Common myeloid progenitor, CD34-positive (primary cell): ENCODE measurements at regions not wholly inside any gene's neighbourhood (a gene's known extent, or its start where the extent isn't known, plus 50 kb on each side); places are given as distances from the start of the nearest gene placed in this dataset.

Experiments used
- CTCF ChIA-PET: fragments of 350-600 bp; sonication (Branson Sonifier 250); formaldehyde crosslinking; loops from one replicate; lab custom pipeline; 2021; ENCODE audit warnings: antibody characterized with exemption; lab: Charles Lee
- POLR2A ChIA-PET: fragments of 350-600 bp; sonication (Branson Sonifier 250); formaldehyde crosslinking; loops from one replicate; lab custom pipeline; 2021; ENCODE audit warnings: antibody characterized with exemption; lab: Charles Lee
- DNase-seq, 3 donors: peaks; one replicate each; pipeline versions ENCODE4 v3.0.0 to v3.0.0-alpha.2; 2013
- H3K27ac ChIP-seq, 2 experiments: 1 replicate in 1 of 2; 2 replicates in 1 of 2; pipeline ENCODE4 v1.7.0; 2013; ENCODE audit warnings: inconsistent platforms in 2 of 2, low read length in 2 of 2, mild to moderate bottlenecking in 2 of 2, low read depth in 1 of 2, moderate library complexity in 1 of 2; ENCODE audit not compliant: severe bottlenecking in 2 of 2, insufficient read depth in 1 of 2, poor library complexity in 1 of 2
- H3K27me3 ChIP-seq, 5 experiments: replicated peaks in 2 of 5; 1 replicate in 3 of 5; 2 replicates in 2 of 5; pipeline versions ENCODE4 v1.6.1 to v1.7.0; 2013; ENCODE audit warnings: low read length in 4 of 5, mild to moderate bottlenecking in 2 of 5, moderate library complexity in 2 of 5, inconsistent platforms in 1 of 5; ENCODE audit not compliant: insufficient read depth in 5 of 5, control insufficient read depth in 4 of 5
- H3K36me3 ChIP-seq, 4 experiments: 1 replicate in 2 of 4; 2 replicates in 2 of 4; pipeline versions ENCODE4 v1.6.1 to v1.7.0; 2013; ENCODE audit warnings: low read length in 3 of 4, control low read depth in 1 of 4, mild to moderate bottlenecking in 1 of 4; ENCODE audit not compliant: control insufficient read depth in 4 of 4, insufficient read depth in 4 of 4
- H3K4me1 ChIP-seq, 4 experiments: 1 replicate in 3 of 4; 2 replicates in 1 of 4; pipeline versions ENCODE4 v1.6.1 to v1.7.1; 2013; ENCODE audit warnings: low read length in 3 of 4, mild to moderate bottlenecking in 3 of 4, control low read depth in 1 of 4, inconsistent platforms in 1 of 4, moderate library complexity in 1 of 4; ENCODE audit not compliant: control insufficient read depth in 4 of 4, insufficient read depth in 4 of 4; ENCODE audit errors: control extremely low read depth in 1 of 4
- H3K4me3 ChIP-seq, 7 experiments: 1 replicate in 4 of 7; 2 replicates in 3 of 7; pipeline versions ENCODE4 v1.5.1 to v1.7.0; 2013; ENCODE audit warnings: mild to moderate bottlenecking in 7 of 7, low read length in 6 of 7, moderate library complexity in 6 of 7, inconsistent platforms in 2 of 7, low read depth in 2 of 7, control low read depth in 1 of 7; ENCODE audit not compliant: insufficient read depth in 4 of 7, control insufficient read depth in 1 of 7; ENCODE audit errors: extremely low read depth in 1 of 7
- H3K9me3 ChIP-seq, 5 experiments: 1 replicate in 4 of 5; 2 replicates in 1 of 5; pipeline versions ENCODE4 v1.6.1 to v1.7.1; 2013; ENCODE audit warnings: low read length in 4 of 5, mild to moderate bottlenecking in 2 of 5, inconsistent platforms in 1 of 5, low read depth in 1 of 5, moderate library complexity in 1 of 5; ENCODE audit not compliant: control insufficient read depth in 4 of 5, insufficient read depth in 2 of 5; ENCODE audit errors: control extremely low read depth in 1 of 5
- WGBS: methylation state at CpG from one replicate; pipeline ENCODE4 v1.1.5; 2013; ENCODE audit not compliant: insufficient coverage; 5-methylcytosine and 5-hydroxymethylcytosine counted together

DNA sequence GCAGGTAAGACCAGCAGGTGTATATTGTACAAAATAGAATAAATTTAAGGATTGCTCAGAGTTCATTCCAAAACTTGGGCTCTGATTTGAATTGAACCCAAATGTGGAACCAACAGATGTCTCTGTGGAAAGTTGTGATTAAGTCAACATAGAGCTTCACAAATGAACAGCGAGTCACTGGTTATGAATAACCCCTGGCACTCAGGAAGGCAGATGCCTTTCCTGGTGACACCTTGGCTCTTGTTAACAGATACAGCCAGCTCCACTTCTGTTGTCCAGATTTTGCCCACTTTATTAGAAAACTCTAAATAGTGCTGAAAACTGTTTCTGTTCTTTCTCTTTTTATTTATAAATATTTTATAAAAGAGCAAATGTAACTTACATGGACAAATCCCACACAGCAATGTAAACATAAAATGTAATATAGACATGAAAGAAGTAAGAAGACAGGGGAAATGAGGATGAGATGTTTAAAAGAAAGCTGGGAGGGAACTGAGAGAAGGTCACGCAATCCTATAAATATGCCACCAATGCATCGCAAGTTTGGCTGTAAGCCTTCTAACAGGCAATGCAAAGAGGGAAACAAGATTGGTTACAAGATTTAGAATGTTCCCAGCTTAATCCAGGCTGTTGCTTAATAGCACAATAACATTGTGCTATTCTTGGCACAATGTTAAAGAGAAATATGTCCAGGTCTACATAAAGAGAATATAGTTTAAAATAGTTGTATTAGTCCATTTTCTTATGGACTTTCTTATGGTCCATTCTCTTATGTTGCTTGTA is 495.5 kb downstream of the TAFA4 start:
- Histone ChIP-seq H3K27ac (no peak overlapping the region), H3K36me3 (no peaks in the 10 kb centered on the region), H3K4me3 (no peak overlapping the region), H3K27me3 (no peaks in the 10 kb centered on the region), H3K9me3 (no peaks in the 10 kb centered on the region), H3K4me1 (no peaks in the 10 kb centered on the region)
- no peak for DNase-seq
- POLR2A ChIA-PET = no interaction called here
- CTCF ChIA-PET = interaction anchor here (0.6 kb wide), 1 partner anchor 859 kb away, joined by 4 read pairs; no protein-coding TSS in a partner anchor
- 100% methylated on average over 3 of the region's 3 CpGs for WGBS

DNA sequence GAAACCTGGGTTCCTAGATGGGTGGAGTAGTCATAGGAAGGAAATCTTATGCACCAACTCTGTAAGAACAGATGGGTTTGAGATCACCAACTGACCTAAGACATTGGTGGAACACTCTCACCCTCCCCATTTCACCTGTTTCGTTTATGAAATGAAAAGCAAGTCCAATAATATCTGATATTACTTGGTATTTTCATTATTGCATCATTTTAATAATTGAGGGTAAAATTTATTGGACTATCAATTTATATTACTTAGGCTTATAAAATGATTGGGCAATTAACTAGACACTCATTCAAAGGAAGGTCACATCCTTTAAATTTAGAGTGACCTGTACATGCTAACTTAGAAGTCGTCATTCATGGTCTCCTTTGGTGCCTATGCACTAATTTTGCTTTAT is 503.9 kb downstream of the TAFA4 start:
- 60% methylated on average over 1 of the region's 2 CpGs for WGBS
- CTCF ChIA-PET = no interaction called here

DNA sequence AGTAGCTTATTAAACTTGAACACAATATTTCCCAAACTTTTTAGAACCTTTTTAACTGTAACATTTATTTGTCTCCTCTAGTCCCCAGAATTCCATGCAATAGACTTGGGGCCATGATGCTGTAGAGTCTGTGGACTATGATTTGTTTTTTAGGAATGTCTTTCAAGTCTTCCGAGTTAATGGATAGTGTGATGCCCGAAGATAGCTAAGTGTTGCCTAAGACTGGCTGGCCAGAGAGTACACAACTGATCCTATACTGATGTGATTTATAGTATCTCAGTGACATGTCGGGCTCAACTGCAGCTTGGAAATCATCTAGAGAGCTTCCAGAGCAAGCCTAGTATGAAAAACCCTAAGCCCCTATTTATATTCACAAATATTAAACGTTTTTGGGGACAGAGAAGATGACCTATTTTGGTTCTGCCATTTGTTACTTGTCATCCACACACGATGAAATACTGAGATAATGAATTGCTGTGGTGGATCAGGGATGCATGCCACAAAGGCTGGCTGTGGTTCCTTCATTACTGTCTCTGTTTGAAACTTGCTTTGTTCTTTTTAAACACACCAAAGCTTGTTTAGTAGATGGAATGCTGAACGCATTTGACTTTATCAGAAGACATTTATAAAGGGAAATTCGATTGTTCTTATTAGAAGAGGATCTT is 507.4 kb downstream of the TAFA4 start:
- no peak overlapping the region for H3K4me3 ChIP-seq
- DNase-seq = no peak

More for the DNA sequence above, 503.9 kb downstream of the TAFA4 start:
- POLR2A ChIA-PET = no interaction called here
- H3K4me3 ChIP-seq = no peak overlapping the region
- no peaks in the 10 kb centered on the region for H3K36me3 ChIP-seq
- no peaks in the 10 kb centered on the region for H3K9me3 ChIP-seq
- H3K27me3 ChIP-seq = no peaks in the 10 kb centered on the region
- H3K4me1 ChIP-seq = no peaks in the 10 kb centered on the region
- no peak for DNase-seq
- no peak overlapping the region for H3K27ac ChIP-seq

DNA sequence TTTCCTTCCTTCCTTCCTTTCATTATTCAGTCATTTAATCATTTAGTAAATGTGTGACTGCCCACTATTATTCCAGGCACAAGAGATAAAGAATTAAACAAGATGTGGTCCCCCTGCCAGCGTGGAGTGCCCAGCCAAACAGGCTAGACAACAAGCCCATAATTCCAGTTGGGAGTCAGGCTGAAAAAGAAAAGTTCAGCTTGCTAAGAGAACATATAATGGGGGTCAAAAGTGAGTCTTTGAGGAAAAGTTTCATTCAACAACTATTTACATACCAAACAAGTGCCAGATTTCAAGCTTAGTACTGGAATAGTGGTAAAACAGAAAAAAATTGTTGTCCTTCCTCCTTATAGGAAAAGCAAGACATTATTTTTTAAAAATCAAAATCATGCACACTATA is 523.7 kb downstream of the TAFA4 start:
- H3K36me3 ChIP-seq = no peaks in the 10 kb centered on the region
- H3K27ac ChIP-seq = no peak overlapping the region
- H3K9me3 ChIP-seq = no peaks in the 10 kb centered on the region
- H3K27me3 ChIP-seq = no peaks in the 10 kb centered on the region
- H3K4me3 ChIP-seq = no peak overlapping the region
- 100% methylated on average over 1 of the region's 1 CpG for WGBS
- POLR2A ChIA-PET = no interaction called here
- H3K4me1 ChIP-seq = no peaks in the 10 kb centered on the region
- DNase-seq = no peak
- CTCF ChIA-PET = no interaction called here

More for the DNA sequence above, 507.4 kb downstream of the TAFA4 start:
- CTCF ChIA-PET = no interaction called here
- POLR2A ChIA-PET = no interaction called here
- no peak overlapping the region for H3K27ac ChIP-seq
- no peaks in the 10 kb centered on the region for H3K4me1 ChIP-seq
- H3K27me3 ChIP-seq = no peaks in the 10 kb centered on the region
- H3K9me3 ChIP-seq = no peaks in the 10 kb centered on the region
- no peaks in the 10 kb centered on the region for H3K36me3 ChIP-seq
- WGBS = 100% methylated on average over 2 of the region's 7 CpGs

DNA sequence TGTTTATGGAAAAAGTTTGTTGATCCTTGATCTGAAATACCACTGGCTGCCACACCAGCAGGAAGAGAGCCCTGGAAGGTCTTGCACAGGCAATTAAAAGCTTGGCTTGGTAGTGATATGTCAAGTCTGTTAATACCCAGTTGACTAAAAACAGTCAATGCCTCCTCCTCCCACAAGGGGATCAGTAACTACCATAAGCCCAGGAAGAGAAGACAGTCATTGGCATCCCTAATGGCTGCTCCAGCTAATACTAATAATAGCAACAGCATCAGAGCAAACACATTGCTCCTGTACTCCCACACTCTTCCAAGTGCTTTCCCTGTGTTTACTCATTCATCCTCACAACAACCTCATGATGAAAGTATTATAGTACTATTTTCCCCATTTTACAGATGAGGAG is 528.6 kb downstream of the TAFA4 start:
- H3K4me1 ChIP-seq = no peaks in the 10 kb centered on the region
- no peaks in the 10 kb centered on the region for H3K9me3 ChIP-seq
- no peaks in the 10 kb centered on the region for H3K36me3 ChIP-seq
- H3K27ac ChIP-seq = no peak overlapping the region
- DNase-seq = no peak
- H3K27me3 ChIP-seq = no peaks in the 10 kb centered on the region
- ChIA-PET POLR2A (no interaction called here), CTCF (no interaction called here)
- H3K4me3 ChIP-seq = no peak overlapping the region

DNA sequence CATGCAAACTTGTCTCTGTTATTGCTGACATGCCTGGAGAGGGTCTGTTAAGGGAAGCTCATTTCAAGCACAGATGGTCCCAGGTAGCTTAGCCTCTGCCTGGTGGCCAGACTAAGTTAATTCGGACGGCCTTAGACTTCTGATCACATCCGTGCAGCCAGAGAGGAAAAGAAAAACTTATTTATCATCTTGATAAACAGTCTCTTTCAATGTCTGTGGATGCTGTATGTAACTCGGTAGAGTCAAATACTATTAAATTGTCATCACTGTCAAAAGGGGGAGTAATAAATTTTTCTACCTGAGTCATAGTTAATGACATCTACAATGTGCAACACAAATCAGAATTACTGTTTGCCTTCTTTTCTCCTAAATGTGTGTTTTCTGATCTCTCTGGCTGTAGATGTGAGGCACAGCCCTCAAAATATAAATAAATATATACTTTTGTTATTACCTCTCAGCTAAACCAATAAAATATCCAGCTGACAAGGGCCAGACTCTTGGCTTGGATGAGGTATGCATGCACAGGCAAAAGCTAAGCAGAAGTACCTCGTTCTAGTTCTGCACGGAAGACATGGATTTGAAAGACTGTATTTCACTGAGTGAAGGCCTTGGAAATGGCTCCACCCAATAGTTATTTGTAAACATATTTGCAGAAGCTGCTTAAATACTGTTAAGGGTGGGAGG is 530.0 kb downstream of the TAFA4 start:
- POLR2A ChIA-PET = no interaction called here

DNA sequence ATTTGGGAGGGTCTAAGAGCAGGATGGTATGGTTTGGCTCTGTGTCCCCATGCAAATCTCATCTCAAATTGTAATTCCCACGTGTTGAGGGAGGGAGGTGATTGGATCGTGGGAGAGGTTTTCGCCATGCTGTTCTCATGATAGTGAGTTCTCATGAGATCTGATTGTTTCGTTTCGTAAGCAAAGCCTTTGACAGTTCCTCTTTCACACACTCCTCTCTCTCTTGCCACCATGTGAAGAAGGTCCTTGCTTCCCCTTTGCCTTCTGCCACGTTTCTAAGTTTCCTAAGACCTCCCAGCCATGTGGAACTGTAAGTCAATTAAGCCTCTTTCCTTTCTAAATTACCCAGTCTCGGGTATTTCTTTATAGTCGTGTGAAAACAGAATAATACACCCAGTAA is 553.7 kb downstream of the TAFA4 start:
- no peak overlapping the region for H3K27ac ChIP-seq
- ChIA-PET POLR2A (no interaction called here), CTCF (no interaction called here)
- 48% methylated on average over 2 of the region's 8 CpGs for WGBS
- no peaks in the 10 kb centered on the region for H3K36me3 ChIP-seq
- H3K4me3 ChIP-seq = no peak overlapping the region
- no peaks in the 10 kb centered on the region for H3K27me3 ChIP-seq
- peaks cover 0 to 3% (median 0%) of the 10 kb centered on the region in 5 experiments for H3K9me3 ChIP-seq
- no peaks in the 10 kb centered on the region for H3K4me1 ChIP-seq
- no peak for DNase-seq

More for the DNA sequence above, 530.0 kb downstream of the TAFA4 start:
- H3K36me3 ChIP-seq = no peaks in the 10 kb centered on the region
- no peak for DNase-seq
- H3K27ac ChIP-seq = no peak overlapping the region
- H3K4me1 ChIP-seq = no peaks in the 10 kb centered on the region
- CTCF ChIA-PET = no interaction called here
- no peaks in the 10 kb centered on the region for H3K27me3 ChIP-seq
- no peak overlapping the region for H3K4me3 ChIP-seq
- no peaks in the 10 kb centered on the region for H3K9me3 ChIP-seq
- WGBS = 90% methylated on average over 4 of the region's 6 CpGs
